Right lobe of liver (tissue), 6 donors: ENCODE measurements at regions not wholly inside any gene's neighbourhood (a gene's known extent, or its start where the extent isn't known, plus 50 kb on each side); places are given as distances from the start of the nearest gene placed in this dataset.

Experiments used
- ATAC-seq, 4 donors: fragments of 200-7000 bp; cut with Tn5 transposase; one replicate each; pipeline ENCODE4 v1.9.1; 2020; ENCODE audit warnings: mild to moderate bottlenecking in 4 of 4, moderate library complexity in 4 of 4
- DNase-seq, 3 donors: peaks; one replicate each; pipeline ENCODE4 v3.0.0-alpha.2; 2020
- H3K27ac ChIP-seq, 3 donors: fragments of 200-600 bp; one replicate each; pipeline ENCODE4 v1.8.0; 2022
- H3K27me3 ChIP-seq, 2 donors: fragments of 200-600 bp; one replicate each; pipeline ENCODE4 v1.8.0; 2022
- H3K36me3 ChIP-seq, 4 donors: fragments of 200-600 bp; sonication (generic) in 1 of 4; one replicate each; pipeline versions ENCODE4 v1.5.1 to v1.8.0; 2017 to 2022; ENCODE audit warnings: control low read depth in 1 of 4
- H3K4me1 ChIP-seq, 4 donors: fragments of 200-600 bp; sonication (generic) in 1 of 4; one replicate each; pipeline versions ENCODE4 v1.5.1 to v1.8.0; 2017 to 2022; ENCODE audit warnings: control low read depth in 1 of 4
- H3K4me3 ChIP-seq, 3 donors: fragments of 200-600 bp; one replicate each; pipeline ENCODE4 v1.8.0; 2022
- H3K9me3 ChIP-seq, 4 donors: fragments of 200-600 bp; sonication (generic) in 1 of 4; one replicate each; pipeline versions ENCODE4 v1.5.1 to v1.8.0; 2017 to 2022; ENCODE audit warnings: control low read depth in 1 of 4
- POLR2A ChIP-seq: fragments of 450-650 bp; IDR thresholded peaks from one replicate; pipeline ENCODE4 v1.6.1; 2017; ENCODE audit warnings: antibody characterized with exemption, mild to moderate bottlenecking
- WGBS: methylation state at CpG from one replicate; pipeline ENCODE4 v1.1.6; 2018; ENCODE audit warnings: low coverage, low lambda C conversion rate; ENCODE audit not compliant: insufficient coverage; ENCODE audit errors: missing lambda C conversion rate; 5-methylcytosine and 5-hydroxymethylcytosine counted together
- intact Hi-C, 2 donors: fragments of 100-400 bp; cut with DNase I; formaldehyde crosslinking; loops; one replicate each; pipeline versions ENCODE4 v1.11.2 to v1.14.1; 2022
- TF ChIP-seq, protein P1 (sequence below), 4 donors: fragments of 200-600 bp in 3 of 4; fragments of 450-650 bp in 1 of 4; IDR thresholded peaks; one replicate each; pipeline versions ENCODE4 v1.5.1 to v1.8.0; 2016 to 2022; ENCODE audit warnings: antibody characterized with exemption in 4 of 4, mild to moderate bottlenecking in 2 of 4
- donor health status: DM: no; HTN: yes; CAD: no.
- donor health status: DM: no; HTN: no; CAD: no.
- donor health status: DM: no; HTN: no; CAD: no.
- donor health status: DM: no; HTN: yes; CAD: no.
- donor health status: DM: no; HTN: yes; CAD: no.

- H3K27me3 ChIP-seq, result no peaks in the 10 kb centered on the region
- intact Hi-C loops, result no loop called here
- no peak overlapping the region for H3K4me3 ChIP-seq
- no peaks in the 10 kb centered on the region for H3K9me3 ChIP-seq
- TF ChIP-seq, protein P1, sequence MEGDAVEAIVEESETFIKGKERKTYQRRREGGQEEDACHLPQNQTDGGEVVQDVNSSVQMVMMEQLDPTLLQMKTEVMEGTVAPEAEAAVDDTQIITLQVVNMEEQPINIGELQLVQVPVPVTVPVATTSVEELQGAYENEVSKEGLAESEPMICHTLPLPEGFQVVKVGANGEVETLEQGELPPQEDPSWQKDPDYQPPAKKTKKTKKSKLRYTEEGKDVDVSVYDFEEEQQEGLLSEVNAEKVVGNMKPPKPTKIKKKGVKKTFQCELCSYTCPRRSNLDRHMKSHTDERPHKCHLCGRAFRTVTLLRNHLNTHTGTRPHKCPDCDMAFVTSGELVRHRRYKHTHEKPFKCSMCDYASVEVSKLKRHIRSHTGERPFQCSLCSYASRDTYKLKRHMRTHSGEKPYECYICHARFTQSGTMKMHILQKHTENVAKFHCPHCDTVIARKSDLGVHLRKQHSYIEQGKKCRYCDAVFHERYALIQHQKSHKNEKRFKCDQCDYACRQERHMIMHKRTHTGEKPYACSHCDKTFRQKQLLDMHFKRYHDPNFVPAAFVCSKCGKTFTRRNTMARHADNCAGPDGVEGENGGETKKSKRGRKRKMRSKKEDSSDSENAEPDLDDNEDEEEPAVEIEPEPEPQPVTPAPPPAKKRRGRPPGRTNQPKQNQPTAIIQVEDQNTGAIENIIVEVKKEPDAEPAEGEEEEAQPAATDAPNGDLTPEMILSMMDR (IDR thresholded peaks at IDR 0.05), result no peak
- no peak for TF ChIP-seq POLR2A
- no peak for DNase-seq
- ATAC-seq, result no peak
- 5% methylated on average over 8 of the region's 8 CpGs for WGBS
- no peak overlapping the region for H3K27ac ChIP-seq
- no peaks in the 10 kb centered on the region for H3K36me3 ChIP-seq
- no peaks in the 10 kb centered on the region for H3K4me1 ChIP-seq
Observed at GRCh38 chr1:29752141-29752540, 515.8 kb downstream of the PTPRU start.

DNA sequence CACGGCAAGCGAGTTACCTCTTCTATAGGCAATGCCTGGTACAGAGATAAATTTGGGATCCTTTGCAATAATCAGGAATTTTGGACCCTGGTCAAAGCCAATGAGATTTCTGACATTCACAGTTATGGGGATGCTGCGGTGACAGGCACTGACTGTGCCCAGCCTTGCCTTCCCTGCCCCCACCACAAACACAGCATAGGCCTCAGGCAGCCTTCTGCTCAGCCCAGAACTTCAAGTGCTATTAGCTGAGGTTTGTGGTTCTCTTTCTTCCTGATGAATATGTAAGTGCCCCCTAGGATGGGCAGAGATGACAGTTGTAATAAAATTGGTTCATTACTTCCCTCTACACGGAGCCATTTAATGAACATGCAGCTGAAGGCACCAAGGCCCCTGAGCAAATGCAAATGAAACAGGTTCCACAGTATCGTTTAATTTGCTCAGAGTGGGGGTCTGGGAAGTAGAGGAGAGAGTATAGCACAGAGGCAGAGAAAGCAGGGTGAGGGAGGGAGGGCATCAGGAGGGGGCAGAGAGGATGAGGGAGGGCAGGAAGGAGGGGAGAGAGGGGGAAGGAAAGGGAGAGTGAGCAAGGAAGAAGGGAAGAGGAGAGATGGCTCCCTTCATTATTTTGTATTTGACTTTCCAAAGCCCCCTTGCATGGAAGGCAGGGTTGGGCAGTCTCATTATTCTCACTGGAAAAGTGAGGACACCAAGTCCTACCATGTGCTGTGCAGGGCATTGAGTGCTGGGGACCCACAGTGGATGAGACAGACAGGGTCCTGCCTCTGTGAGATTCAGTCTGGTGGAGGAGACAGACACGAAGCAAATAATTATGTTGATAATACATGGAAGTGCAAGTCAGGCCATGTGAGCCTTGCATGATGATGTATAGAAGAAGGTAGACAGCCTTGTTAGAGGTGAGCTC is 513.0 kb downstream of the PTPRU start:
- H3K27me3 ChIP-seq, result no peaks in the 10 kb centered on the region
- no peak for ATAC-seq
- DNase-seq, result peak in 1 of 3 donors; percentile 10
- intact Hi-C loops, result no loop called here
- no peak overlapping the region for H3K4me3 ChIP-seq
- TF ChIP-seq, protein P1 (IDR thresholded peaks at IDR 0.05), result no peak
- no peak for TF ChIP-seq POLR2A
- H3K27ac ChIP-seq, result no peak overlapping the region
- no peaks in the 10 kb centered on the region for H3K9me3 ChIP-seq
- no peaks in the 10 kb centered on the region for H3K4me1 ChIP-seq
- no peaks in the 10 kb centered on the region for H3K36me3 ChIP-seq
- WGBS, result 52% methylated on average over 5 of the region's 6 CpGs

DNA sequence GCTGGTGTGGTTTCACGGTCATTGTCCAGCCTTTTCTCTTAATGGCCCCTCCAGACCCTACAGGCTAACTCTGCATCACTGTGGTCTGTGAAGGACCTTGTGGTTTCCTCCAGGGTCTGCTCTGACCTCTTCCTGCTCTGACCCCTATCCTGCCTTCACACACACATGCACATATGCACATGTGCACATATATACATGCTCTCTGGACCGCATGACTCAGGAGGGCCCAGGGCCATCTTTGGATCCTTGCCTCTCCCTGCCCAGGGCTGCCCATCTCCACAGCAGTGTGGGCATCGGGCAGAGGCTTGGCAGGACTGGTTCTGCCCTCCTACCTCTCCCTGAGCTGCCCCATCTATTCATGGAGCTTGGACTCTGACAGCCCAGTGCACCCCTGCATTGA is 510.9 kb downstream of the PTPRU start:
- Histone ChIP-seq H3K9me3 (no peaks in the 10 kb centered on the region), H3K27me3 (no peaks in the 10 kb centered on the region), H3K4me1 (no peaks in the 10 kb centered on the region), H3K27ac (no peak overlapping the region), H3K4me3 (no peak overlapping the region), H3K36me3 (no peaks in the 10 kb centered on the region)
- ATAC-seq, result no peak
- TF ChIP-seq, protein P1 (IDR thresholded peaks at IDR 0.05), result no peak
- TF ChIP-seq POLR2A, result no peak
- WGBS, result 62% methylated on average over 2 of the region's 3 CpGs
- DNase-seq, result peak in 1 of 3 donors; percentile 23
- intact Hi-C loops, result no loop called here

DNA sequence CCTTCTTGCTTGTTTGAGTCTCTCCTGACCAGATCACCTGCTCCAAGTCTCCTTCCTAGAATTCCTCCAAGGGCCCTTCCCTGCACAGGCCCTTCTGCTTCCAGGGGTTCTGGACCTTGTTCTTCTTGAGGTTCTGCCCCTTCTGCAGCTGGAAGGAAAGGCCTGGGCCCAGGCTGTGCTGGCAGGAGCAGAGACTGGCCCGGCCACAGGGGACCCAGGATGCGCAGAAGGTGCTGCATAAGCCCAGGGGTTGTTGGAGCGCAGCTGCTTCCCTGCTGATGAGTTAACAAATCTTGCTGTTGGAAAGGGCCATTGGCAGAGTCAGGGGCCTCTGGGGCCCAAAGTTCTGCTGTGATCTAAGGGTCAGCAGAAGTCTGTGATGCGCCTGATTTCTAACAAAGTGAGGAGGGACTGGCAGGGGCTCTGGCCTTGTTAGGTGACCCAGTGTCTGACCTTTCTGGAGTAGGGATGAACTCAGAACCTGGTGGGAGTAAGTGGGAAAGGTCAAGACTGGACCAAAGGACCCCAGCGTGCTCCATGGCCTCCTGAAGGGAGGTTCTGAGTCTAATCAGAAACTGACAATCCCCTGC is 509.8 kb downstream of the PTPRU start:
- DNase-seq, result no peak

More for the DNA sequence above, 509.8 kb downstream of the PTPRU start:
- no peak overlapping the region for H3K27ac ChIP-seq
- H3K27me3 ChIP-seq, result no peaks in the 10 kb centered on the region
- intact Hi-C loops, result no loop called here
- no peak for ATAC-seq
- H3K4me3 ChIP-seq, result no peak overlapping the region
- WGBS, result 100% methylated on average over 1 of the region's 5 CpGs
- TF ChIP-seq, protein P1 (IDR thresholded peaks at IDR 0.05), result no peak
- TF ChIP-seq POLR2A, result no peak
- no peaks in the 10 kb centered on the region for H3K36me3 ChIP-seq
- H3K4me1 ChIP-seq, result no peaks in the 10 kb centered on the region
- no peaks in the 10 kb centered on the region for H3K9me3 ChIP-seq
